Parathyroid adenoma (tissue), 2 donors: ENCODE measurements at regions not wholly inside any gene's neighbourhood (a gene's known extent, or its start where the extent isn't known, plus 50 kb on each side); places are given as distances from the start of the nearest gene placed in this dataset.

Experiments
- H2AFZ ChIP-seq: fragments of 300-600 bp; sonication (generic); one replicate; pipeline ENCODE4 v1.7.0; 2017; ENCODE audit warnings: antibody characterized with exemption, mild to moderate bottlenecking
- H3K27ac ChIP-seq: fragments of 300-600 bp; sonication (generic); one replicate; pipeline ENCODE4 v1.7.0; 2017
- H3K27me3 ChIP-seq: fragments of 300-600 bp; sonication (generic); one replicate; pipeline ENCODE4 v1.7.0; 2017; ENCODE audit warnings: low read length; ENCODE audit not compliant: control insufficient read depth, insufficient read depth
- H3K36me3 ChIP-seq: fragments of 300-600 bp; sonication (generic); one replicate; pipeline ENCODE4 v1.7.0; 2017; ENCODE audit warnings: low read length; ENCODE audit not compliant: control insufficient read depth, insufficient read depth
- H3K4me1 ChIP-seq: fragments of 300-600 bp; sonication (generic); one replicate; pipeline ENCODE4 v1.7.0; 2017; ENCODE audit warnings: control low read depth
- H3K4me2 ChIP-seq: fragments of 300-600 bp; sonication (generic); one replicate; pipeline ENCODE4 v1.7.0; 2017; ENCODE audit warnings: low read length
- H3K4me3 ChIP-seq: fragments of 300-600 bp; sonication (generic); one replicate; pipeline ENCODE4 v1.7.0; 2017; ENCODE audit warnings: low read depth, low read length
- H3K79me2 ChIP-seq: fragments of 300-600 bp; sonication (generic); one replicate; pipeline ENCODE4 v1.7.0; 2017; ENCODE audit warnings: control low read depth
- H3K9ac ChIP-seq: fragments of 300-600 bp; sonication (generic); one replicate; pipeline ENCODE4 v1.7.0; 2017; ENCODE audit warnings: mild to moderate bottlenecking
- H3K9me3 ChIP-seq: fragments of 300-600 bp; sonication (generic); one replicate; pipeline ENCODE4 v1.7.0; 2017; ENCODE audit warnings: low read length; ENCODE audit not compliant: control insufficient read depth
- CTCF ChIP-seq: fragments of 300-600 bp; sonication (generic); IDR thresholded peaks from one replicate; pipeline ENCODE4 v1.7.0; 2017; ENCODE audit warnings: antibody characterized with exemption, mild to moderate bottlenecking
- donor health status: primary hyperparathyroidism.

GRCh38 chr17:71260366-71260940 is 860.4 kb upstream of the SOX9 start:
- TF ChIP-seq CTCF: no peak
- Histone ChIP-seq H3K36me3 (no peaks in the 10 kb centered on the region), H3K4me2 (no peak overlapping the region), H2AFZ (no peak overlapping the region), H3K27me3 (no peaks in the 10 kb centered on the region), H3K79me2 (no peaks in the 10 kb centered on the region), H3K9me3 (no peaks in the 10 kb centered on the region), H3K4me3 (no peak overlapping the region), H3K27ac (no peak overlapping the region), H3K4me1 (no peaks in the 10 kb centered on the region), H3K9ac (no peak overlapping the region)

GRCh38 chr17:71262586-71262985 is 858.2 kb upstream of the SOX9 start:
- Histone ChIP-seq H3K79me2 (no peaks in the 10 kb centered on the region), H3K4me3 (no peak overlapping the region), H3K36me3 (no peaks in the 10 kb centered on the region), H3K27me3 (no peaks in the 10 kb centered on the region), H2AFZ (no peak overlapping the region), H3K9me3 (no peaks in the 10 kb centered on the region), H3K4me2 (no peak overlapping the region), H3K27ac (no peak overlapping the region), H3K4me1 (no peaks in the 10 kb centered on the region), H3K9ac (no peak overlapping the region)
- TF ChIP-seq CTCF: no peak

GRCh38 chr17:71267668-71268067 is 853.2 kb upstream of the SOX9 start:
- H3K9ac ChIP-seq: no peak overlapping the region
- no peaks in the 10 kb centered on the region for H3K27me3 ChIP-seq
- TF ChIP-seq CTCF: no peak
- H3K9me3 ChIP-seq: peaks cover 5% of the 10 kb centered on the region
- no peak overlapping the region for H3K4me3 ChIP-seq
- H2AFZ ChIP-seq: no peak overlapping the region
- no peaks in the 10 kb centered on the region for H3K4me1 ChIP-seq
- H3K79me2 ChIP-seq: no peaks in the 10 kb centered on the region
- no peak overlapping the region for H3K27ac ChIP-seq
- H3K4me2 ChIP-seq: no peak overlapping the region
- no peaks in the 10 kb centered on the region for H3K36me3 ChIP-seq

GRCh38 chr17:71269201-71269600 is 851.6 kb upstream of the SOX9 start:
- Histone ChIP-seq H3K9me3 (peaks cover 5% of the 10 kb centered on the region), H3K9ac (no peak overlapping the region), H3K36me3 (no peaks in the 10 kb centered on the region), H3K4me3 (no peak overlapping the region), H2AFZ (no peak overlapping the region), H3K27me3 (no peaks in the 10 kb centered on the region), H3K4me1 (no peaks in the 10 kb centered on the region), H3K4me2 (no peak overlapping the region), H3K27ac (no peak overlapping the region), H3K79me2 (no peaks in the 10 kb centered on the region)
- TF ChIP-seq CTCF: no peak

- H2AFZ ChIP-seq: no peak overlapping the region
- no peak overlapping the region for H3K9ac ChIP-seq
- H3K4me2 ChIP-seq: no peak overlapping the region
- no peak overlapping the region for H3K4me3 ChIP-seq
- no peaks in the 10 kb centered on the region for H3K4me1 ChIP-seq
- H3K27me3 ChIP-seq: no peaks in the 10 kb centered on the region
- no peaks in the 10 kb centered on the region for H3K36me3 ChIP-seq
- no peak overlapping the region for H3K27ac ChIP-seq
- no peaks in the 10 kb centered on the region for H3K79me2 ChIP-seq
- peaks cover 5% of the 10 kb centered on the region for H3K9me3 ChIP-seq
- TF ChIP-seq CTCF: no peak
Observed at GRCh38 chr17:71273441-71273840, 847.4 kb upstream of the SOX9 start.
